BE2C (cell line): ENCODE measurements at regions not wholly inside any gene's neighbourhood (a gene's known extent, or its start where the extent isn't known, plus 50 kb on each side); places are given as distances from the start of the nearest gene placed in this dataset.

ENCODE experiments used
- DNase-seq: peaks from one replicate; pipeline ENCODE4 v3.0.0-alpha.2; 2020
- H3K27me3 ChIP-seq: fragments of 250-450 bp; sonication (Bioruptor Pico); 2 replicates; pipeline ENCODE4 v1.5.1; 2020; ENCODE audit warnings: mild to moderate bottlenecking
- H3K36me3 ChIP-seq: fragments of 250-450 bp; sonication (Bioruptor Pico); 2 replicates; pipeline ENCODE4 v1.5.1; 2020; ENCODE audit warnings: mild to moderate bottlenecking
- H3K4me1 ChIP-seq: fragments of 250-450 bp; sonication (Bioruptor Pico); 2 replicates; pipeline ENCODE4 v1.5.1; 2020
- H3K4me3 ChIP-seq: 2 replicates; pipeline ENCODE4 v1.5.1; 2011; ENCODE audit warnings: low read depth, low read length
- H3K9me3 ChIP-seq: fragments of 250-450 bp; sonication (Bioruptor Pico); 2 replicates; pipeline ENCODE4 v1.5.1; 2020
- TF ChIP-seq, protein P1 (sequence below): IDR thresholded peaks from 2 replicates; pipeline ENCODE4 v1.5.1; 2012; ENCODE audit warnings: mild to moderate bottlenecking, low read depth, low read length

DNA sequence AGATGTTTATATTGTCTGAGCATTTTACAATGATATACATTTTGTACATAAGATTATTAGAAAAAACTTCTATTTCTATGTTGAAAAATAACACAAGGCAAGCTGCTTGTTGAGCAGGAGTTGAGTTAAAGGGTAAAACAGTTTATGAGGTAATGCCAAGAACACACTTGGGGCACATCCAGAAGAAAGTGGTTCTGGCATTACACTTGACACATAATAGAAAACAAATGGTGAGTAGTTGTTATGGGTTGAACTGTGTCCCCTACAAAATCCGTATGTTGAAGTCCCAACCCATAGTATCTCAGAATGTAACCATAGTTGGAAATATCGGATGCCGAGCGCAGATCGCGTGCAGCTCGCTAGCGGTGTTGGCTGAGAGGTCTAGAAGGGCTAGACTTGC lies 354.3 kb upstream of the GOT2 start:
- no peaks in the 10 kb centered on the region for H3K27me3 ChIP-seq
- no peaks in the 10 kb centered on the region; the same call in 1 of the 2 replicates for H3K9me3 ChIP-seq
- no peak for DNase-seq
- no peaks in the 10 kb centered on the region for H3K4me1 ChIP-seq
- H3K36me3 ChIP-seq = no peaks in the 10 kb centered on the region
- H3K4me3 ChIP-seq = no peak overlapping the region
- TF ChIP-seq, protein P1, sequence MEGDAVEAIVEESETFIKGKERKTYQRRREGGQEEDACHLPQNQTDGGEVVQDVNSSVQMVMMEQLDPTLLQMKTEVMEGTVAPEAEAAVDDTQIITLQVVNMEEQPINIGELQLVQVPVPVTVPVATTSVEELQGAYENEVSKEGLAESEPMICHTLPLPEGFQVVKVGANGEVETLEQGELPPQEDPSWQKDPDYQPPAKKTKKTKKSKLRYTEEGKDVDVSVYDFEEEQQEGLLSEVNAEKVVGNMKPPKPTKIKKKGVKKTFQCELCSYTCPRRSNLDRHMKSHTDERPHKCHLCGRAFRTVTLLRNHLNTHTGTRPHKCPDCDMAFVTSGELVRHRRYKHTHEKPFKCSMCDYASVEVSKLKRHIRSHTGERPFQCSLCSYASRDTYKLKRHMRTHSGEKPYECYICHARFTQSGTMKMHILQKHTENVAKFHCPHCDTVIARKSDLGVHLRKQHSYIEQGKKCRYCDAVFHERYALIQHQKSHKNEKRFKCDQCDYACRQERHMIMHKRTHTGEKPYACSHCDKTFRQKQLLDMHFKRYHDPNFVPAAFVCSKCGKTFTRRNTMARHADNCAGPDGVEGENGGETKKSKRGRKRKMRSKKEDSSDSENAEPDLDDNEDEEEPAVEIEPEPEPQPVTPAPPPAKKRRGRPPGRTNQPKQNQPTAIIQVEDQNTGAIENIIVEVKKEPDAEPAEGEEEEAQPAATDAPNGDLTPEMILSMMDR = no peak

DNA sequence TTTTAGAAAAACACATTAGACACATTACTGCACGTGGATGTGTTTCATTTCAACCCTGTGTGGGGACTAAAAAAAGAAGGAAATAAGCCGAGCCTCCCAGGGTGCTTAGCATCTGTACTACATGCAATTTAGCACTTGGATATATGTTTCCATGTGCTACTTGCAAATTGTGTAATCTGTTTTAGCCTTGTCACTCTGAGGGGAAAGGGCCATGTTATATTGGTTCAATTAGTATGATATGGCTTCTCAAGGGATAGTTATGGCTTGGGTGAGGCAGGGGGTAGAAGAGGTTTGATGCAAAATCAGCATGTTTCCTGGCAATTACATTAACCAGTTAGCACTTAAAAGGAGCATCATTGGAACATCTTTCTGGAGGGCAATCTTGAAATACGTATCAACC lies 353.5 kb upstream of the GOT2 start:
- no peaks in the 10 kb centered on the region for H3K4me1 ChIP-seq
- DNase-seq = no peak
- TF ChIP-seq, protein P1 = no peak

DNA sequence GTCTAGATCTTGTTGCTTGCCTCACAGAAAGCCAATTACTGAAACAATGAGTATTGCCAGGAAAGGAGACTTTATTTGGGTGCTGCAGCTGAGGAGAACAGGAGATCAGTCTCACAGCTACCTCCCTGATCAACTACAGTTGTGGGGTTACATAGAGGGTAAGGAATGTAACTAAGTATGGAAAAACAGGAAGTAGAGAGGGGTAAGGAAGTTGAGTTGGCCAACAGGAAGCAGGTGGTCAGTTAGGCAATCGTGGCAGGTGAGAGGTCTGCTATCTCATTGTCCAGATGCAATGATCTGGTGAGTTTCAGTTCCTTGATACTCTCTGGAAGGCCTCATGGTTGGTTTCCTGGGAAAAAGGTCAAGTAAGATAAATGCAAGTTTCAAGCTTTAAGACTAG lies 333.1 kb upstream of the GOT2 start:
- DNase-seq = no peak
- Histone ChIP-seq H3K4me3 (no peak overlapping the region), H3K4me1 (no peaks in the 10 kb centered on the region), H3K27me3 (no peaks in the 10 kb centered on the region), H3K36me3 (no peaks in the 10 kb centered on the region), H3K9me3 (no peaks in the 10 kb centered on the region; the same call in 1 of the 2 replicates)
- TF ChIP-seq, protein P1 = no peak

More for the DNA sequence above, 353.5 kb upstream of the GOT2 start:
- H3K36me3 ChIP-seq = no peaks in the 10 kb centered on the region
- no peaks in the 10 kb centered on the region; the same call in 1 of the 2 replicates for H3K9me3 ChIP-seq
- H3K27me3 ChIP-seq = no peaks in the 10 kb centered on the region
- no peak overlapping the region for H3K4me3 ChIP-seq

DNA sequence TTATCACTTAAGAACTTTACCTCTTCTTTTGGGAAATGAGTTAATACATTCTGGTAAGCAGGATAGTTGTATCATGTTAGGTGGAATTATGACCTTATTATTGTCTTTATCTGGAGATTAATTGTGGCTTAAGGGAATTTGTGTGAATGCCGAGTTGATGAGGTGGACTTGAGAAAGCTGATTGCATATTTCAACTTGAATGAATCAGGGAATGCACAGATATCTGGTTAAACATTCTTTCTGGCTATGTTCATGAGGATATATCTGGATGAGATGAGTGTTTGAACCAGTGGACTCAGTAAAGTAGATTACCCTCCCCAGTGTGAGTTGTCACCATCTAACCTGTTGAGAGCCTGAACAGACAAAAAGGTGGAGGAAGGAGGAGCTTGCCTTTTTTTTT lies 326.1 kb upstream of the GOT2 start:
- no peaks in the 10 kb centered on the region for H3K4me1 ChIP-seq
- TF ChIP-seq, protein P1 = no peak
- DNase-seq = no peak

DNA sequence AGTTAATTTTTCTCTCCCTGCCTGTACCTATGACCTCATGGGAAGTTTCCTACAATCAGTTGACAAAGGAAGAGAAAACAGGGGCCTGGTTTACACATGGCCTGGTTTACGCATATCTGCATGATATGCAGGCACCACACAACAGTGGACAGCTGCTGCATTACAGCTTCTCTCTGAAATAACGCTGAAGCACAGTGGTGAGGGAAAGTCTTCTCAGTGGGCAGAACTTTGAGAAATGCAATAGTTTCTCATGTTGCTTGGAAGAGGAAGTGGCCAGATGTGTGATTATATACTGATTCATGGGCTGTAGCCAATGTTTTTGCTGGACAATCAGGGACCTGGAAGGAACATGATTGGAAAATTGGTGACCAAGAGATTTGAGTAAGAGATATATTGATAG lies 324.1 kb upstream of the GOT2 start:
- no peaks in the 10 kb centered on the region for H3K36me3 ChIP-seq
- no peaks in the 10 kb centered on the region for H3K9me3 ChIP-seq
- TF ChIP-seq, protein P1 = no peak
- no peaks in the 10 kb centered on the region for H3K27me3 ChIP-seq
- no peaks in the 10 kb centered on the region for H3K4me1 ChIP-seq
- no peak overlapping the region for H3K4me3 ChIP-seq
- no peak for DNase-seq

More for the DNA sequence above, 326.1 kb upstream of the GOT2 start:
- Histone ChIP-seq H3K9me3 (no peaks in the 10 kb centered on the region), H3K4me3 (no peak overlapping the region), H3K36me3 (no peaks in the 10 kb centered on the region), H3K27me3 (no peaks in the 10 kb centered on the region)

DNA sequence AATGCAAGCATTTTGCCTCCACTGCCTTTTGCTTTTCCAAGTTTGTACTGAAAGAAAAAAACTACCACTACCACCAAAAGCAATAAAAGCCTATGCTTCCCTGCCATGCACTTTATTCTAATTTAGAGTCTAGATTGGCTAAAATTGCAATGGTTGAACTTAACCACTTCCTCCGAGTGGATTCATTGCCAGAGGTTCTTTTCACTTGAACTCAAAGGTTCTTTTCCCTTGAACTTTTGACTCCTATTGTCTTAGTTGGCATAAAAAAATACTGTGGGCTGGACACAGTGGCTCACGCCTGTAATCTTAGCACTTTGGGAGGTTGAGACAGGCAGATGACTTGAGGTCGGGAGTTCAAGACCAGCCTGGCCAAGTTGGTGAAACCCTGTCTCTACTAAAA lies 319.8 kb upstream of the GOT2 start:
- H3K9me3 ChIP-seq = no peaks in the 10 kb centered on the region
- TF ChIP-seq, protein P1 = no peak
- DNase-seq = no peak
- no peaks in the 10 kb centered on the region for H3K27me3 ChIP-seq
- no peaks in the 10 kb centered on the region for H3K4me1 ChIP-seq
- no peaks in the 10 kb centered on the region for H3K36me3 ChIP-seq
- no peak overlapping the region for H3K4me3 ChIP-seq
